Fibroblast of lung (primary cell): ENCODE measurements at regions not wholly inside any gene's neighbourhood (a gene's known extent, or its start where the extent isn't known, plus 50 kb on each side); places are given as distances from the start of the nearest gene placed in this dataset.

Experiments used
- EZH2 ChIP-seq: IDR thresholded peaks from 2 replicates; pipeline ENCODE4 v1.5.1; 2012; ENCODE audit warnings: low read length, control low read depth, mild to moderate bottlenecking; ENCODE audit errors: missing control alignments
- TF ChIP-seq, protein P1 (sequence below), 2 donors: IDR thresholded peaks in 1 of 2; conservative IDR thresholded peaks in 1 of 2; 1 replicate in 1 of 2; 2 replicates in 1 of 2; pipeline ENCODE4 v1.5.1; 2011 to 2012; ENCODE audit warnings: low read length in 2 of 2, control low read depth in 1 of 2, inconsistent platforms in 1 of 2, low read depth in 1 of 2, mild to moderate bottlenecking in 1 of 2

GRCh38 chr14:71204231-71204630, 297.0 kb downstream of the PCNX1 start:
- TF ChIP-seq, protein P1, sequence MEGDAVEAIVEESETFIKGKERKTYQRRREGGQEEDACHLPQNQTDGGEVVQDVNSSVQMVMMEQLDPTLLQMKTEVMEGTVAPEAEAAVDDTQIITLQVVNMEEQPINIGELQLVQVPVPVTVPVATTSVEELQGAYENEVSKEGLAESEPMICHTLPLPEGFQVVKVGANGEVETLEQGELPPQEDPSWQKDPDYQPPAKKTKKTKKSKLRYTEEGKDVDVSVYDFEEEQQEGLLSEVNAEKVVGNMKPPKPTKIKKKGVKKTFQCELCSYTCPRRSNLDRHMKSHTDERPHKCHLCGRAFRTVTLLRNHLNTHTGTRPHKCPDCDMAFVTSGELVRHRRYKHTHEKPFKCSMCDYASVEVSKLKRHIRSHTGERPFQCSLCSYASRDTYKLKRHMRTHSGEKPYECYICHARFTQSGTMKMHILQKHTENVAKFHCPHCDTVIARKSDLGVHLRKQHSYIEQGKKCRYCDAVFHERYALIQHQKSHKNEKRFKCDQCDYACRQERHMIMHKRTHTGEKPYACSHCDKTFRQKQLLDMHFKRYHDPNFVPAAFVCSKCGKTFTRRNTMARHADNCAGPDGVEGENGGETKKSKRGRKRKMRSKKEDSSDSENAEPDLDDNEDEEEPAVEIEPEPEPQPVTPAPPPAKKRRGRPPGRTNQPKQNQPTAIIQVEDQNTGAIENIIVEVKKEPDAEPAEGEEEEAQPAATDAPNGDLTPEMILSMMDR (conservative IDR thresholded peaks at IDR 0.05 in 1 of 2, IDR thresholded peaks at IDR 0.05 in 1 of 2; ENCODE audit: low read depth in 1 of 2, low read length in 2 of 2) = no peak
- no peak for TF ChIP-seq EZH2
